H1 (cell line): ENCODE measurements at regions not wholly inside any gene's neighbourhood (a gene's known extent, or its start where the extent isn't known, plus 50 kb on each side); places are given as distances from the start of the nearest gene placed in this dataset.

Experiments
- CHD1 ChIP-seq: IDR thresholded peaks from 2 replicates; pipeline ENCODE4 v1.6.1; 2012; ENCODE audit warnings: low read depth, low read length, improper control_type of control experiment
- JUND ChIP-seq: IDR thresholded peaks from 2 replicates; pipeline ENCODE4 v1.6.1; 2011; ENCODE audit warnings: mild to moderate bottlenecking, improper control_type of control experiment, low read length
- POLR2A ChIP-seq, 2 experiments: IDR thresholded peaks; 1 replicate in 1 of 2; 2 replicates in 1 of 2; pipeline ENCODE4 v1.6.1; 2011; ENCODE audit warnings: low read depth in 2 of 2, low read length in 2 of 2, mild to moderate bottlenecking in 2 of 2; ENCODE audit errors: control extremely low read depth in 1 of 2
- TAF1 ChIP-seq: IDR thresholded peaks from 2 replicates; pipeline ENCODE4 v1.6.1; 2011; ENCODE audit warnings: mild to moderate bottlenecking, low read depth, low read length
- TF ChIP-seq, protein P1 (sequence below): IDR thresholded peaks from 2 replicates; pipeline ENCODE4 v1.6.1; 2012; ENCODE audit warnings: low read length, inconsistent platforms
- TF ChIP-seq, protein P2 (sequence below): IDR thresholded peaks from 2 replicates; pipeline ENCODE4 v1.6.1; 2012; ENCODE audit warnings: inconsistent platforms
- TF ChIP-seq, protein P3 (sequence below): IDR thresholded peaks from 2 replicates; pipeline ENCODE4 v1.6.1; 2011; ENCODE audit warnings: low read depth, mild to moderate bottlenecking, low read length; ENCODE audit not compliant: insufficient read depth
- TF ChIP-seq, protein P4 (sequence below): IDR thresholded peaks from 2 replicates; pipeline ENCODE4 v1.6.1; 2012; ENCODE audit warnings: inconsistent platforms

DNA sequence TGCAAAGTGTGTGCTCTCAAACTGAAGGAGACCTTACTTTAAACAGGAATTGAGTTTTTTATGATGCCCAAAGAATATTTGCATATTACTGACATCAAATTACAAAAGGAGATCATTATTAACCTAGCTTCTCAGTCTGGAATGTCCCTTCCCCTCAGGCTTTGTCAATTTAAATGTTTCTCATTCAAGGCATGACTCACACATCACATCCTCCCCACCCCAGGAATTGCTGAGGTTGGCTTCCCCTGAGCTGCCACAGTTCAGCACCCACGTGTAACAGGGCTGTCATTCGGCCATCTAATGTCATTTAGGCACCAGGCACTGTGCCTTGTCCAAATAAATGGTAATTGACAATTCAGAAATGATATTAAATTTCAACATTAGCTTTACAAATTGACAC, 305.9 kb upstream of the MGMT start (continued):
- TF ChIP-seq, protein P1, sequence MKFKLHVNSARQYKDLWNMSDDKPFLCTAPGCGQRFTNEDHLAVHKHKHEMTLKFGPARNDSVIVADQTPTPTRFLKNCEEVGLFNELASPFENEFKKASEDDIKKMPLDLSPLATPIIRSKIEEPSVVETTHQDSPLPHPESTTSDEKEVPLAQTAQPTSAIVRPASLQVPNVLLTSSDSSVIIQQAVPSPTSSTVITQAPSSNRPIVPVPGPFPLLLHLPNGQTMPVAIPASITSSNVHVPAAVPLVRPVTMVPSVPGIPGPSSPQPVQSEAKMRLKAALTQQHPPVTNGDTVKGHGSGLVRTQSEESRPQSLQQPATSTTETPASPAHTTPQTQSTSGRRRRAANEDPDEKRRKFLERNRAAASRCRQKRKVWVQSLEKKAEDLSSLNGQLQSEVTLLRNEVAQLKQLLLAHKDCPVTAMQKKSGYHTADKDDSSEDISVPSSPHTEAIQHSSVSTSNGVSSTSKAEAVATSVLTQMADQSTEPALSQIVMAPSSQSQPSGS = 0 out of 2 replicates have a peak, but pooled peaks have one; percentile 59
- TF ChIP-seq, protein P2, sequence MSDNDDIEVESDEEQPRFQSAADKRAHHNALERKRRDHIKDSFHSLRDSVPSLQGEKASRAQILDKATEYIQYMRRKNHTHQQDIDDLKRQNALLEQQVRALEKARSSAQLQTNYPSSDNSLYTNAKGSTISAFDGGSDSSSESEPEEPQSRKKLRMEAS = peak; percentile 96
- TF ChIP-seq, protein P3, sequence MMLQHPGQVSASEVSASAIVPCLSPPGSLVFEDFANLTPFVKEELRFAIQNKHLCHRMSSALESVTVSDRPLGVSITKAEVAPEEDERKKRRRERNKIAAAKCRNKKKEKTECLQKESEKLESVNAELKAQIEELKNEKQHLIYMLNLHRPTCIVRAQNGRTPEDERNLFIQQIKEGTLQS = 0 out of 2 replicates have a peak, but pooled peaks have one; percentile 18
- TF ChIP-seq TAF1 (no peak), JUND (peak; percentile 97), POLR2A (IDR thresholded peaks at IDR 0.05; ENCODE audit: control extremely low read depth in 1 of 2, low read depth in 2 of 2, low read length in 2 of 2) (no peak), CHD1 (no peak)
- TF ChIP-seq, protein P4, sequence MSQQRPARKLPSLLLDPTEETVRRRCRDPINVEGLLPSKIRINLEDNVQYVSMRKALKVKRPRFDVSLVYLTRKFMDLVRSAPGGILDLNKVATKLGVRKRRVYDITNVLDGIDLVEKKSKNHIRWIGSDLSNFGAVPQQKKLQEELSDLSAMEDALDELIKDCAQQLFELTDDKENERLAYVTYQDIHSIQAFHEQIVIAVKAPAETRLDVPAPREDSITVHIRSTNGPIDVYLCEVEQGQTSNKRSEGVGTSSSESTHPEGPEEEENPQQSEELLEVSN = no peak
